ENCODE measurements at regions not wholly inside any gene's neighbourhood (a gene's known extent, or its start where the extent isn't known, plus 50 kb on each side); places are given as distances from the start of the nearest gene placed in this dataset.

DNA sequence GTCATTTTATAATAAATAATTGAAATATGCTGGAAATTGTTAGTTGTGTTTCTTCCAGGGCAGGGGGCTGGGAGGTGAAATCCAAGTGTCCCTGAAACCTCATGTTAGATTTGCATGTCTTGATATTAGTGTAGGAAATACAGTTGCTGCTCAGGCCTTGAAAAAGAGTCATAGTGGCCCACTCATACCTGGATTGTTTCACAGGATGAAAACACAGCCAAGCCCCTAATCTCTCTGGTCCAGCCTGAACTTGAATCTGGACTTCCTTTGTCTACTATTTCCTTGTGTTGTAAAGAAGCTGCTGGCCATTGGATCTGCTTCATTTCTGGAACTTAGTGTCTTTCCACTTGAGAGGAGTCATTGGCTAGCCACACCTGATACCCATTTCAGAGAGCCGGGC lies 108.8 kb upstream of the JARID2 start (continued):
- TF ChIP-seq SUZ12 (IDR thresholded peaks at IDR 0.05; ENCODE audit: unreplicated experiment) (no peak), TAF1 (IDR thresholded peaks at IDR 0.05; ENCODE audit: borderline replicate concordance, low read depth, low read length) (no peak), NFIC (IDR thresholded peaks at IDR 0.05; ENCODE audit: low read depth, low read length) (0 out of 2 replicates have a peak, but pooled peaks have one; percentile 22), NR2C1 (IDR thresholded peaks at IDR 0.05) (no peak), JUNB (IDR thresholded peaks at IDR 0.05) (peak; percentile 73), HDAC2 (IDR thresholded peaks at IDR 0.05) (no peak), CREB1 (IDR thresholded peaks at IDR 0.05; ENCODE audit: low read depth) (no peak), NFXL1 (IDR thresholded peaks at IDR 0.05; ENCODE audit: borderline replicate concordance) (no peak)

GRCh38 chr6:15143086-15143485 lies 102.8 kb upstream of the JARID2 start:
- no peaks in the 10 kb centered on the region for H4K20me1 ChIP-seq (ENCODE audit: control insufficient read depth, insufficient read depth)
- no peak overlapping the region for H3K4me2 ChIP-seq (ENCODE audit: control insufficient read depth, insufficient read depth)
- no peak overlapping the region for H3K4me3 ChIP-seq
- no peaks in the 10 kb centered on the region for H3K36me3 ChIP-seq (ENCODE audit: control insufficient read depth in 2 of 2, insufficient read depth in 2 of 2, low read length in 1 of 2)
- WGBS (ENCODE audit: insufficient coverage, insufficient replicate concordance, low lambda C conversion rate, missing lambda C conversion rate), result 24% methylated on average over 3 of the region's 3 CpGs
- RAD21 ChIA-PET (ENCODE audit: unreplicated experiment), result no interaction called here
- no peak overlapping the region for H3K27ac ChIP-seq (ENCODE audit: control insufficient read depth, insufficient read depth)
- DNase-seq (ENCODE audit: low read depth, low spot score) (no peak), FAIRE-seq (no peak), ATAC-seq (no peak)
- intact Hi-C loops (cut with micrococcal nuclease; ENCODE audit: unreplicated experiment), result no loop called here
- no peaks in the 10 kb centered on the region for H3K4me1 ChIP-seq (ENCODE audit: control insufficient read depth, insufficient read depth, low read length)
- CTCF ChIA-PET, result no interaction called here
- POLR2A ChIA-PET, result no interaction called here
- H3K9ac ChIP-seq (ENCODE audit: control insufficient read depth, insufficient read depth, low read length), result no peak overlapping the region
- no peak overlapping the region for H2AFZ ChIP-seq (ENCODE audit: control insufficient read depth, low read depth, low read length)
- BruUV-seq (replicated peaks), result no TSS peak
- no peaks in the 10 kb centered on the region for H3K79me2 ChIP-seq (ENCODE audit: control insufficient read depth, insufficient read depth, low read length)
- no peaks in the 10 kb centered on the region for H3K9me3 ChIP-seq (replicated peaks; ENCODE audit: control insufficient read depth, insufficient read depth, low read length)
- in situ Hi-C loops (cut with MboI), result no loop called here
- SMC1A ChIA-PET (ENCODE audit: uncharacterized antibody, unreplicated experiment), result no interaction called here
- no peaks in the 10 kb centered on the region for H3K27me3 ChIP-seq (replicated peaks in 1 of 2; ENCODE audit: control insufficient read depth in 2 of 2, insufficient read depth in 2 of 2, low read length in 1 of 2)
- TF ChIP-seq ZBTB4 (CRISPR knock-in tag; IDR thresholded peaks at IDR 0.05), result no peak
- TF ChIP-seq BRCA1 (IDR thresholded peaks at IDR 0.05; ENCODE audit: low read depth, low read length), result no peak
- no peak for TF ChIP-seq TCF12 (IDR thresholded peaks at IDR 0.05; ENCODE audit: low read depth, low read length)
- TF ChIP-seq NFXL1 (IDR thresholded peaks at IDR 0.05; ENCODE audit: borderline replicate concordance), result no peak
- TF ChIP-seq CBX3 (IDR thresholded peaks at IDR 0.05; ENCODE audit: borderline replicate concordance, low read depth), result no peak
- no peak for TF ChIP-seq POLR2A (IDR thresholded peaks at IDR 0.05; ENCODE audit: low read depth, low read length)
- TF ChIP-seq MYC (IDR thresholded peaks at IDR 0.05; ENCODE audit: insufficient read depth, insufficient read length, insufficient replicate concordance, low read length, severe bottlenecking), result no peak
- no peak for TF ChIP-seq FOXM1 (IDR thresholded peaks at IDR 0.05; ENCODE audit: low read depth, low read length)
- no peak for TF ChIP-seq ETV6 (conservative IDR thresholded peaks at IDR 0.05 in 1 of 2, IDR thresholded peaks at IDR 0.05 in 1 of 2; ENCODE audit: borderline replicate concordance in 1 of 2, low read depth in 1 of 2)
- no peak for TF ChIP-seq CHD1 (IDR thresholded peaks at IDR 0.05; ENCODE audit: low read depth, low read length)
- TF ChIP-seq RBBP5 (conservative IDR thresholded peaks at IDR 0.05), result no peak
- no peak for TF ChIP-seq RAD21 (IDR thresholded peaks at IDR 0.05; ENCODE audit: insufficient read depth, low read depth, low read length)
- TF ChIP-seq YY1 (IDR thresholded peaks at IDR 0.05; ENCODE audit: low read depth, low read length), result no peak
- TF ChIP-seq TARDBP (IDR thresholded peaks at IDR 0.05; ENCODE audit: borderline replicate concordance), result no peak
- TF ChIP-seq RUNX3 (IDR thresholded peaks at IDR 0.05; ENCODE audit: low read length), result no peak
- no peak for TF ChIP-seq EED (IDR thresholded peaks at IDR 0.05; ENCODE audit: low read depth)
- TF ChIP-seq EGR1 (IDR thresholded peaks at IDR 0.05; ENCODE audit: borderline replicate concordance in 1 of 2, low read depth in 2 of 2, low read length in 2 of 2), result no peak
- no peak for TF ChIP-seq RELA (IDR thresholded peaks at IDR 0.05; ENCODE audit: borderline replicate concordance, partially characterized antibody)

All from GM12878 (cell line).